Astrocyte (in vitro differentiated cells and primary cell): ENCODE measurements at regions not wholly inside any gene's neighbourhood (a gene's known extent, or its start where the extent isn't known, plus 50 kb on each side); places are given as distances from the start of the nearest gene placed in this dataset.

Experiments
- CTCF ChIP-seq: IDR thresholded peaks from 2 replicates; pipeline ENCODE4 v1.5.1; 2011; ENCODE audit warnings: low read depth, mild to moderate bottlenecking, inconsistent platforms, low read length, moderate library complexity; ENCODE audit not compliant: insufficient read depth
- EZH2 ChIP-seq: IDR thresholded peaks from 2 replicates; pipeline ENCODE4 v1.6.1; 2012; ENCODE audit warnings: mild to moderate bottlenecking, low read length, inconsistent platforms; ENCODE audit not compliant: insufficient read depth

- TF ChIP-seq CTCF (no peak), EZH2 (no peak)
Measured at GRCh38 chr2:71791061-71791450, 337.7 kb downstream of the DYSF start.
